IMR-90 (cell line): ENCODE measurements at regions not wholly inside any gene's neighbourhood (a gene's known extent, or its start where the extent isn't known, plus 50 kb on each side); places are given as distances from the start of the nearest gene placed in this dataset.

Experiments used
- ATAC-seq: fragments of 200-7000 bp; cut with Tn5 transposase; 2 replicates; pipeline ENCODE4 v1.9.1; 2020; ENCODE audit warnings: low read depth, mild to moderate bottlenecking, moderate library complexity
- BruUV-seq: library from RNA; stranded (reverse); fragments of 400-500 nt; replicated peaks from 2 replicates; lab custom pipeline; 2021; lab: Mats Ljungman, UMichigan
- CTCF ChIA-PET: fragments of 300-600 bp; formaldehyde crosslinking; extraction: SDS; loops from one replicate; lab custom pipeline; 2021; ENCODE audit warnings: antibody characterized with exemption; lab: Yijun Ruan, JAX
- POLR2A ChIA-PET: fragments of 300-600 bp; sonication (Branson Sonifier 250); formaldehyde crosslinking; loops from one replicate; lab custom pipeline; 2022; ENCODE audit warnings: antibody characterized with exemption; ENCODE audit not compliant: unreplicated experiment; lab: Charles Lee
- DNase-seq: peaks from one replicate; pipeline ENCODE4 v3.0.0; 2013
- H2AFZ ChIP-seq: replicated peaks from 2 replicates; pipeline ENCODE3; 2013; ENCODE audit warnings: low read length, mild to moderate bottlenecking; ENCODE audit not compliant: poor library complexity
- H2AK5ac ChIP-seq: 2 replicates; pipeline ENCODE4 v1.6.1; 2013; ENCODE audit warnings: low read depth, low read length, inconsistent platforms
- H2AK9ac ChIP-seq: replicated peaks from 2 replicates; pipeline ENCODE3; 2013; ENCODE audit warnings: mild to moderate bottlenecking, low read depth, low read length, moderate library complexity; ENCODE audit not compliant: poor library complexity
- H2BK120ac ChIP-seq: 2 replicates; pipeline ENCODE4 v1.6.1; 2013; ENCODE audit warnings: low read depth, low read length, inconsistent platforms
- H2BK15ac ChIP-seq: 3 replicates; pipeline ENCODE4 v1.6.1; 2013; ENCODE audit warnings: low read depth, low read length, inconsistent platforms
- H2BK20ac ChIP-seq: 2 replicates; pipeline ENCODE4 v1.6.1; 2013; ENCODE audit warnings: low read depth, mild to moderate bottlenecking, inconsistent platforms, low read length, moderate library complexity
- H2BK5ac ChIP-seq: 2 replicates; pipeline ENCODE4 v1.6.1; 2013; ENCODE audit warnings: mild to moderate bottlenecking, low read depth, low read length, inconsistent platforms; ENCODE audit not compliant: poor library complexity, severe bottlenecking
- H3K14ac ChIP-seq: replicated peaks from 2 replicates; pipeline ENCODE4 v1.6.1; 2013; ENCODE audit warnings: low read depth, low read length, inconsistent platforms
- H3K18ac ChIP-seq: 2 replicates; pipeline ENCODE4 v1.6.1; 2013; ENCODE audit warnings: low read depth, low read length, control low read depth
- H3K23ac ChIP-seq: 2 replicates; pipeline ENCODE4 v1.6.1; 2013; ENCODE audit warnings: low read depth, low read length, inconsistent platforms
- H3K27ac ChIP-seq: 2 replicates; pipeline ENCODE4 v1.5.1; 2013; ENCODE audit warnings: mild to moderate bottlenecking, control low read depth, low read length; ENCODE audit not compliant: insufficient read depth
- H3K27me3 ChIP-seq: 2 replicates; pipeline ENCODE4 v1.6.1; 2013; ENCODE audit warnings: low read length; ENCODE audit not compliant: control insufficient read depth, insufficient read depth
- H3K36me3 ChIP-seq: 2 replicates; pipeline ENCODE4 v1.6.1; 2013; ENCODE audit warnings: low read length, mixed read lengths; ENCODE audit not compliant: control insufficient read depth, insufficient read depth
- H3K4ac ChIP-seq: 2 replicates; pipeline ENCODE4 v1.6.1; 2013; ENCODE audit warnings: low read depth, low read length, inconsistent platforms
- H3K4me1 ChIP-seq: 2 replicates; pipeline ENCODE4 v1.6.1; 2013; ENCODE audit warnings: low read length, mixed read lengths; ENCODE audit not compliant: control insufficient read depth, insufficient read depth
- H3K4me2 ChIP-seq: 2 replicates; pipeline ENCODE4 v1.6.1; 2013; ENCODE audit warnings: low read depth, mild to moderate bottlenecking, control low read depth, low read length, moderate library complexity
- H3K4me3 ChIP-seq: 2 replicates; pipeline ENCODE4 v1.5.1; 2013; ENCODE audit warnings: low read depth, mild to moderate bottlenecking, control low read depth, low read length, moderate library complexity; ENCODE audit not compliant: insufficient read depth
- H3K56ac ChIP-seq: 2 replicates; pipeline ENCODE4 v1.6.1; 2013; ENCODE audit warnings: low read length, inconsistent platforms; ENCODE audit not compliant: insufficient read depth; ENCODE audit errors: extremely low read depth
- H3K79me1 ChIP-seq, 2 experiments: 2 replicates each; pipeline ENCODE4 v1.6.1; 2013; ENCODE audit warnings: low read length in 2 of 2, inconsistent platforms in 1 of 2, low read depth in 1 of 2
- H3K9ac ChIP-seq: 2 replicates; pipeline ENCODE4 v1.6.1; 2013; ENCODE audit warnings: low read depth, low read length, control low read depth
- H3K9me1 ChIP-seq: 2 replicates; pipeline ENCODE4 v1.6.1; 2013; ENCODE audit warnings: low read length, inconsistent platforms; ENCODE audit not compliant: insufficient read depth
- H3K9me3 ChIP-seq: 2 replicates; pipeline ENCODE4 v1.6.1; 2013; ENCODE audit warnings: low read length; ENCODE audit not compliant: control insufficient read depth, insufficient read depth
- H4K20me1 ChIP-seq: 2 replicates; pipeline ENCODE4 v1.6.1; 2013; ENCODE audit warnings: low read length, inconsistent platforms; ENCODE audit not compliant: insufficient read depth
- H4K5ac ChIP-seq: 2 replicates; pipeline ENCODE4 v1.6.1; 2013; ENCODE audit warnings: mild to moderate bottlenecking, low read depth, low read length, control low read depth
- H4K8ac ChIP-seq, 2 experiments: 2 replicates each; pipeline ENCODE4 v1.6.1; 2013; ENCODE audit warnings: low read depth in 2 of 2, low read length in 2 of 2, control low read depth in 1 of 2, inconsistent platforms in 1 of 2
- H4K91ac ChIP-seq: 2 replicates; pipeline ENCODE4 v1.6.1; 2013; ENCODE audit warnings: low read depth, low read length, inconsistent platforms; ENCODE audit not compliant: insufficient read depth
- BHLHE40 ChIP-seq: fragments of 150-350 bp; IDR thresholded peaks from 2 replicates; pipeline ENCODE4 v1.6.1; 2016; ENCODE audit warnings: mild to moderate bottlenecking, low read depth, low read length
- CEBPB ChIP-seq: IDR thresholded peaks from 2 replicates; pipeline ENCODE4 v1.6.1; 2012; ENCODE audit warnings: low read depth, low read length, improper control_type of control experiment
- CHD1 ChIP-seq: IDR thresholded peaks from 2 replicates; pipeline ENCODE4 v1.6.1; 2012; ENCODE audit warnings: low read depth, low read length, improper control_type of control experiment
- FOS ChIP-seq: fragments of 150-350 bp; IDR thresholded peaks from 2 replicates; pipeline ENCODE4 v1.6.1; 2016; ENCODE audit warnings: low read depth, low read length
- MAZ ChIP-seq: IDR thresholded peaks from 2 replicates; pipeline ENCODE4 v1.6.1; 2012; ENCODE audit warnings: low read depth, mild to moderate bottlenecking, low read length, improper control_type of control experiment, moderate library complexity, borderline replicate concordance
- POLR2A ChIP-seq: IDR thresholded peaks from 2 replicates; pipeline ENCODE4 v1.6.1; 2012; ENCODE audit warnings: mild to moderate bottlenecking, low read depth, low read length
- RFX5 ChIP-seq: IDR thresholded peaks from 2 replicates; pipeline ENCODE4 v1.8.0; 2012; ENCODE audit warnings: low read depth, mild to moderate bottlenecking, low read length, moderate library complexity
- WGBS, 2 experiments: methylation state at CpG; one replicate each; pipeline versions ENCODE4 v1.1.5 to v1.1.7; 2013; ENCODE audit warnings: missing lambda C conversion rate in 2 of 2; ENCODE audit not compliant: insufficient read length in 1 of 2; ENCODE audit errors: extremely low coverage in 2 of 2; 5-methylcytosine and 5-hydroxymethylcytosine counted together
- dilution Hi-C: fragments of 300-500 bp; cut with HindIII; formaldehyde crosslinking; loops from one replicate; pipeline ENCODE4 v1.14.3; 2018; ENCODE audit warnings: low sequenced_read_pairs; ENCODE audit not compliant: unreplicated experiment
- in situ Hi-C: fragments of 300-500 bp; cut with MboI; formaldehyde crosslinking; loops from 3 replicates; pipeline ENCODE4 v1.14.3; 2019; ENCODE audit warnings: low sequenced_read_pairs, inconsistent platforms, mixed read lengths
- intact Hi-C: fragments of 100-400 bp; cut with micrococcal nuclease; formaldehyde crosslinking; loops from 2 replicates; pipeline ENCODE4 v1.10.0; 2022

- peak overlapping the region; percentile 18; the same call in 1 of the 2 replicates for H3K27ac ChIP-seq
- H3K9ac ChIP-seq: no peak overlapping the region
- H3K79me1 ChIP-seq: no peaks in the 10 kb centered on the region
- intact Hi-C loops: no loop called here
- H4K20me1 ChIP-seq: peaks cover 4% of the 10 kb centered on the region; the same call in 1 of the 2 replicates
- peak overlapping the region; percentile 74 for H3K18ac ChIP-seq
- H2AFZ ChIP-seq: no peak overlapping the region
- 0 out of 4 replicates have a peak overlapping the region, but pooled peaks of 1 of the 2 experiments have one; percentile 22 for H4K8ac ChIP-seq
- no peak overlapping the region for H2BK5ac ChIP-seq
- peak overlapping the region; percentile 58 for H4K5ac ChIP-seq
- peaks cover 6% of the 10 kb centered on the region; the same call in 1 of the 2 replicates for H3K9me1 ChIP-seq
- H4K91ac ChIP-seq: peak overlapping the region; percentile 72
- no peak overlapping the region for H3K56ac ChIP-seq
- H3K9me3 ChIP-seq: 0 out of 2 replicates have a peak, but pooled peaks cover 2% of the 10 kb centered on the region
- no peak overlapping the region for H3K4me2 ChIP-seq
- TF ChIP-seq MAZ (no peak), POLR2A (no peak), FOS (no peak), CHD1 (no peak), RFX5 (no peak), BHLHE40 (no peak), CEBPB (no peak)
- H2BK15ac ChIP-seq: 0 out of 3 replicates have a peak overlapping the region, but pooled peaks have one; percentile 39
- no peak overlapping the region for H3K4me3 ChIP-seq
- DNase-seq (no peak), ATAC-seq (no peak)
- ChIA-PET POLR2A (no interaction called here), CTCF (interaction anchor here (1.0 to 1.5 kb wide), 2 partner anchors 87 to 99 kb away, joined by 4 read pairs; no protein-coding TSS in a partner anchor)
- H3K23ac ChIP-seq: no peak overlapping the region
- no peak overlapping the region for H2AK9ac ChIP-seq
- no peak overlapping the region for H3K14ac ChIP-seq
- in situ Hi-C loops: no loop called here
- dilution Hi-C loops: no loop called here
- peaks cover 30% of the 10 kb centered on the region for H3K4me1 ChIP-seq
- H2BK20ac ChIP-seq: peak overlapping the region; percentile 53; the same call in 1 of the 2 replicates
- peaks cover 18% of the 10 kb centered on the region for H3K27me3 ChIP-seq
- H3K36me3 ChIP-seq: no peaks in the 10 kb centered on the region
- H2AK5ac ChIP-seq: peak overlapping the region; percentile 54
- H2BK120ac ChIP-seq: peak overlapping the region; percentile 78
- H3K4ac ChIP-seq: peak overlapping the region; percentile 69; the same call in 1 of the 2 replicates
- no CpG with 5 or more reads among the region's 12 CpGs for WGBS, 2 experiments
- no TSS peak for BruUV-seq
Measured at GRCh38 chr11:71340086-71340606, 87.8 kb upstream of the SHANK2 start.
